Parathyroid adenoma (tissue), 2 donors: ENCODE measurements at regions not wholly inside any gene's neighbourhood (a gene's known extent, or its start where the extent isn't known, plus 50 kb on each side); places are given as distances from the start of the nearest gene placed in this dataset.
A peak's percentile ranks its signal among the peaks of the same experiment; 100 is the strongest.

Source experiments
- H2AFZ ChIP-seq: fragments of 300-600 bp; sonication (generic); one replicate; pipeline ENCODE4 v1.7.0; 2017; ENCODE audit warnings: antibody characterized with exemption, mild to moderate bottlenecking
- H3K27ac ChIP-seq: fragments of 300-600 bp; sonication (generic); one replicate; pipeline ENCODE4 v1.7.0; 2017
- H3K27me3 ChIP-seq: fragments of 300-600 bp; sonication (generic); one replicate; pipeline ENCODE4 v1.7.0; 2017; ENCODE audit warnings: low read length; ENCODE audit not compliant: control insufficient read depth, insufficient read depth
- H3K36me3 ChIP-seq: fragments of 300-600 bp; sonication (generic); one replicate; pipeline ENCODE4 v1.7.0; 2017; ENCODE audit warnings: low read length; ENCODE audit not compliant: control insufficient read depth, insufficient read depth
- H3K4me1 ChIP-seq: fragments of 300-600 bp; sonication (generic); one replicate; pipeline ENCODE4 v1.7.0; 2017; ENCODE audit warnings: control low read depth
- H3K4me2 ChIP-seq: fragments of 300-600 bp; sonication (generic); one replicate; pipeline ENCODE4 v1.7.0; 2017; ENCODE audit warnings: low read length
- H3K4me3 ChIP-seq: fragments of 300-600 bp; sonication (generic); one replicate; pipeline ENCODE4 v1.7.0; 2017; ENCODE audit warnings: low read depth, low read length
- H3K79me2 ChIP-seq: fragments of 300-600 bp; sonication (generic); one replicate; pipeline ENCODE4 v1.7.0; 2017; ENCODE audit warnings: control low read depth
- H3K9ac ChIP-seq: fragments of 300-600 bp; sonication (generic); one replicate; pipeline ENCODE4 v1.7.0; 2017; ENCODE audit warnings: mild to moderate bottlenecking
- H3K9me3 ChIP-seq: fragments of 300-600 bp; sonication (generic); one replicate; pipeline ENCODE4 v1.7.0; 2017; ENCODE audit warnings: low read length; ENCODE audit not compliant: control insufficient read depth
- CTCF ChIP-seq: fragments of 300-600 bp; sonication (generic); IDR thresholded peaks from one replicate; pipeline ENCODE4 v1.7.0; 2017; ENCODE audit warnings: antibody characterized with exemption, mild to moderate bottlenecking
- donor health status: primary hyperparathyroidism.

GRCh38 chr10:91700788-91701444, 68.0 kb upstream of the PPP1R3C start:
- Histone ChIP-seq H3K27ac (no peak overlapping the region), H3K4me1 (no peaks in the 10 kb centered on the region), H3K36me3 (no peaks in the 10 kb centered on the region), H3K4me2 (no peak overlapping the region), H2AFZ (no peak overlapping the region), H3K9ac (no peak overlapping the region), H3K27me3 (no peaks in the 10 kb centered on the region), H3K4me3 (no peak overlapping the region), H3K9me3 (no peaks in the 10 kb centered on the region), H3K79me2 (no peaks in the 10 kb centered on the region)
- no peak for TF ChIP-seq CTCF

GRCh38 chr10:91700273-91700672, 67.4 kb upstream of the PPP1R3C start:
- H3K36me3 ChIP-seq: no peaks in the 10 kb centered on the region
- H3K4me2 ChIP-seq: no peak overlapping the region
- no peaks in the 10 kb centered on the region for H3K79me2 ChIP-seq
- H3K27me3 ChIP-seq: no peaks in the 10 kb centered on the region
- no peak overlapping the region for H3K4me3 ChIP-seq
- no peak overlapping the region for H3K27ac ChIP-seq
- H2AFZ ChIP-seq: no peak overlapping the region
- H3K4me1 ChIP-seq: no peaks in the 10 kb centered on the region
- H3K9ac ChIP-seq: no peak overlapping the region
- H3K9me3 ChIP-seq: no peaks in the 10 kb centered on the region
- TF ChIP-seq CTCF: no peak

GRCh38 chr10:91698258-91698657, 65.4 kb upstream of the PPP1R3C start:
- no peaks in the 10 kb centered on the region for H3K79me2 ChIP-seq
- no peaks in the 10 kb centered on the region for H3K27me3 ChIP-seq
- no peak overlapping the region for H3K4me2 ChIP-seq
- no peaks in the 10 kb centered on the region for H3K9me3 ChIP-seq
- no peak overlapping the region for H3K9ac ChIP-seq
- H2AFZ ChIP-seq: no peak overlapping the region
- H3K36me3 ChIP-seq: no peaks in the 10 kb centered on the region
- H3K4me3 ChIP-seq: no peak overlapping the region
- TF ChIP-seq CTCF: no peak
- no peaks in the 10 kb centered on the region for H3K4me1 ChIP-seq
- H3K27ac ChIP-seq: no peak overlapping the region

- Histone ChIP-seq H2AFZ (no peak overlapping the region), H3K4me1 (peaks cover 6% of the 10 kb centered on the region), H3K4me3 (no peak overlapping the region), H3K4me2 (no peak overlapping the region), H3K27ac (no peak overlapping the region), H3K9me3 (no peaks in the 10 kb centered on the region), H3K79me2 (no peaks in the 10 kb centered on the region), H3K9ac (no peak overlapping the region), H3K36me3 (no peaks in the 10 kb centered on the region), H3K27me3 (no peaks in the 10 kb centered on the region)
- TF ChIP-seq CTCF: peak; percentile 72
These were observed 61.4 kb upstream of the PPP1R3C start for GRCh38 chr10:91694170-91694794.

- Histone ChIP-seq H3K9ac (no peak overlapping the region), H3K4me3 (no peak overlapping the region), H3K27me3 (no peaks in the 10 kb centered on the region), H3K27ac (no peak overlapping the region), H3K4me1 (peaks cover 6% of the 10 kb centered on the region), H3K4me2 (no peak overlapping the region), H3K9me3 (no peaks in the 10 kb centered on the region), H2AFZ (no peak overlapping the region), H3K36me3 (no peaks in the 10 kb centered on the region), H3K79me2 (no peaks in the 10 kb centered on the region)
- TF ChIP-seq CTCF: no peak
These were observed 59.1 kb upstream of the PPP1R3C start for GRCh38 chr10:91691981-91692380.
